ENCODE measurements at regions not wholly inside any gene's neighbourhood (a gene's known extent, or its start where the extent isn't known, plus 50 kb on each side); places are given as distances from the start of the nearest gene placed in this dataset.

DNA sequence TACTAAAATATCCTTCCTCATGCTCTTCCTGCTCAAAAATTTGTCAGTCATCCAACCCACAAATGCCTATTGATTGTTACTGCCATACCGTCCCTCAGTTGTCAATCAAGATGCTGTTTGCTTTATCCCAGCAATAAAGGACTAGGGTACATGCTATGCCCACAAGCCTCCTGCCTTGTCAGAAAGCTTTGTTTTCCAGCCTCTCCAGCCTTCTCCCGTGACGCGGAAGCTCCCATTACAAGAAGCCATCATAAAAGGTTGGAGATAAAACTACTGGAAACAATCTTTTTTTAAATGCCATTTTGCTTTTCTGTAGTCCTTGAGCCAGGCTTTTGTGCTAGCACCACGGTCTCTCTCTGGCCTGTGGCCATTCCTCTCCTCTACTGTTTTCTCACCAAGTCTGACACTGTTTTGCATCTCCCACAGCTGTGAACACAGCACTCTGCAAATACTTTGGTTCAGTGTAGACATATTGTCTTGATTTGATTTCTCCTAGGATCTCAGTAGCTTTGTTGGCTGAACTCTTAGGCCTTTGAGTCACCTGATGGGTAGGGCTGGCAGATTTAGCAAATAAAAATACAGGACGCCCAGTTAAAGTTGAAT, 495.7 kb upstream of the JARID2 start:
- no peak overlapping the region for H3K4me3 ChIP-seq (ENCODE audit: control insufficient read depth, low read depth, low read length)
- TF ChIP-seq, protein P1, sequence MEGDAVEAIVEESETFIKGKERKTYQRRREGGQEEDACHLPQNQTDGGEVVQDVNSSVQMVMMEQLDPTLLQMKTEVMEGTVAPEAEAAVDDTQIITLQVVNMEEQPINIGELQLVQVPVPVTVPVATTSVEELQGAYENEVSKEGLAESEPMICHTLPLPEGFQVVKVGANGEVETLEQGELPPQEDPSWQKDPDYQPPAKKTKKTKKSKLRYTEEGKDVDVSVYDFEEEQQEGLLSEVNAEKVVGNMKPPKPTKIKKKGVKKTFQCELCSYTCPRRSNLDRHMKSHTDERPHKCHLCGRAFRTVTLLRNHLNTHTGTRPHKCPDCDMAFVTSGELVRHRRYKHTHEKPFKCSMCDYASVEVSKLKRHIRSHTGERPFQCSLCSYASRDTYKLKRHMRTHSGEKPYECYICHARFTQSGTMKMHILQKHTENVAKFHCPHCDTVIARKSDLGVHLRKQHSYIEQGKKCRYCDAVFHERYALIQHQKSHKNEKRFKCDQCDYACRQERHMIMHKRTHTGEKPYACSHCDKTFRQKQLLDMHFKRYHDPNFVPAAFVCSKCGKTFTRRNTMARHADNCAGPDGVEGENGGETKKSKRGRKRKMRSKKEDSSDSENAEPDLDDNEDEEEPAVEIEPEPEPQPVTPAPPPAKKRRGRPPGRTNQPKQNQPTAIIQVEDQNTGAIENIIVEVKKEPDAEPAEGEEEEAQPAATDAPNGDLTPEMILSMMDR (IDR thresholded peaks at IDR 0.05; ENCODE audit: control insufficient read depth, insufficient read depth, low read depth, low read length, missing control alignments), result no peak
- DNase-seq (ENCODE audit: low read depth), result no peak

GRCh38 chr6:14751645-14752175, 494.2 kb upstream of the JARID2 start:
- no peak overlapping the region for H3K4me3 ChIP-seq (ENCODE audit: control insufficient read depth, low read depth, low read length)
- no peak for DNase-seq (ENCODE audit: low read depth)
- TF ChIP-seq, protein P1 (IDR thresholded peaks at IDR 0.05; ENCODE audit: control insufficient read depth, insufficient read depth, low read depth, low read length, missing control alignments), result no peak

DNA sequence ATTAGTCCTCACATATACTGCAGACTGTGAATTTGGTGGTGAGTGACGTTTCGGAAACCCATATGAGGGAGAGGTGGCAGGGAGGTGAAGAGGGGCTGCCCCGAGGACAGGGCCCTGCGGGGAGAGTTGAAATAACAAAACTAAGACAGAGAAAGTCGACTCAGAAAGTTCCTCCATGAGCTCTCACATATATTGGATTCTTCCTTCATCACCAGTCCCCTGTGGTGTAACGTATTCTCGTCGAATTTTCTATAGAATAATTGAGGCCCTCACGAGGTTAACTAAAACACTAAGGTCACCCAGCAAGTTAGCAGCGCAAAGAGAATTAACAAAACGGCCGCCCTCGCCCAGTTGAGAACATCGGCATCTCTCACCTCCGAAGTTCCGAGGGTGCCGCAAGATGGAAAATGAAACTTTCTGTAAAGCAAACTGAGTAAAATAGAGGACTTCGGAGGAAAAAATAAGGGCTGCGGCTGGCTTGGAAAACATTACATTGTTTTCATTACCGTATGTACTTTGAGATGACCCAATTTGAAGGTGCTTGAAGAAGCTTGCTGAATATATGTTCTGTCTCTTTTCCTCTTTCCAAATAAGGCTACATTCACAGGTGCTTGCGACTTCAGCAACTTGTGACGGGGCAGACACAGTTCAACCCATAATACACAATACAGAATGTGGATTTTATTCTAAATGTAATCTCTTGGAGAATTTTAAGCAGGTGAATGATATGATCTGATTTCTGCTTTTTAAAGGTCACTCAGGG, 490.9 kb upstream of the JARID2 start:
- no peak for DNase-seq (ENCODE audit: low read depth)
- TF ChIP-seq, protein P1 (IDR thresholded peaks at IDR 0.05; ENCODE audit: control insufficient read depth, insufficient read depth, low read depth, low read length, missing control alignments), result no peak
- no peak overlapping the region for H3K4me3 ChIP-seq (ENCODE audit: control insufficient read depth, low read depth, low read length)

DNA sequence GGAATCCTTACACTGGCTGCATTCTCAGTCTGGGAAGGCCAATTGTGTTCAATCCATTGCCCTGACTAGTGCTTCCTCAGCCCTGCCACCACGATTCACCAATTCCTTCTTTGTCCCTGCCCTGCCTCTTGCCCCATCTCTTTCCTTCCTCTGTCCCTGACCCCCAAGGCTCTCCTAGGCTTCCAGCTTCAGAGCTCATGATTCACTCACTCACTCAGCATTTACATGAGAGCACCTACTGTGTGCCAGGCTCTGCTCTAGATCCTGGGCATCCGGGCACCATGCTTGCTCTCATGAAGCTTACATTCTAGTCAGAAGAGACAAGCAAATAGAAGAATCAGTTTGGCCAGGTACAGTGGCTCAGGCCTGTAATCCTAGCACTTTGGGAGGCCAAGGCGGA, 489.5 kb upstream of the JARID2 start:
- DNase-seq (ENCODE audit: low read depth), result no peak
- no peak overlapping the region for H3K4me3 ChIP-seq (ENCODE audit: control insufficient read depth, low read depth, low read length)
- TF ChIP-seq, protein P1 (IDR thresholded peaks at IDR 0.05; ENCODE audit: control insufficient read depth, insufficient read depth, low read depth, low read length, missing control alignments), result no peak

DNA sequence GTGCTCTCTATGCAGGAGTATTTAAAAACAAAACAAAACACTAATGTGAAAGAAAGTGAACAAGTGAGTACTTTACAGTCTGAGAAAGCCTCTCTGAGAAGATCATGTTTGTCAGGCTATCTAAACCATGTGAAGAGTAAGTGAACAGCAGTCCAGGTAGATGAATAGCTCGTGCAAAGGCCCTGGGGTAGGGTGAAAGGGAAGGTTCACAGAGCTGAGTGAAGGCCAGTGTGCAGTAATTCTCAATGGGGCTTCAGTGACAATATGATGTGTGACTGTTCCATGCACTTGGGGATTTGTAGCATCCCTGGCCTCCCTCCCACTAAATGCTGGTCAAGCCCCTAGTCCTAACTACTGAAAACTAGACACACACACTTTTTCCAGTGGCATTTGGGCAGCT, 488.9 kb upstream of the JARID2 start:
- DNase-seq (ENCODE audit: low read depth), result no peak
- TF ChIP-seq, protein P1 (IDR thresholded peaks at IDR 0.05; ENCODE audit: control insufficient read depth, insufficient read depth, low read depth, low read length, missing control alignments), result no peak
- H3K4me3 ChIP-seq (ENCODE audit: control insufficient read depth, low read depth, low read length), result no peak overlapping the region

DNA sequence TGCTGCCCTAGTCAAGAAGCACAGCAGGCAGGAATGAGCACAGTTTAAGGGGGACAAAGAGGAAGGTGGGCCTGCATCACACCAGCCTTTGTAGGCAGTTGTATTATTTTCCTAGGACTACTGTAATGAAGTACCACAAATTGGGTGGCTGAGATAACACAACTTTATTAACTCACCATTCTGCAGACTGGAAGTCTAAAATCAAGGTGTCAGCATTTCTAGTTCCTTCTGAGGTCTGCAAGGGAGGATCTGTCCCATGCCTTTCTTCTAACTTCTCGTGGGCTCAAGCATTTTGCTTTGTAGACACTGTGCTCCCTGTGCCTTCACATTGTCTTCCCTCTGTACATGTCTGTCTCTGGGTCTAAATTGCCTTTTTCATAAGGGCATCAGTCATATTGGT, 488.5 kb upstream of the JARID2 start:
- DNase-seq (ENCODE audit: low read depth), result no peak
- H3K4me3 ChIP-seq (ENCODE audit: control insufficient read depth, low read depth, low read length), result no peak overlapping the region
- TF ChIP-seq, protein P1 (IDR thresholded peaks at IDR 0.05; ENCODE audit: control insufficient read depth, insufficient read depth, low read depth, low read length, missing control alignments), result no peak
